HUES64 (cell line): ENCODE measurements at regions not wholly inside any gene's neighbourhood (a gene's known extent, or its start where the extent isn't known, plus 50 kb on each side); places are given as distances from the start of the nearest gene placed in this dataset.
"Not testable (repeated sequence)": the region's sequence is repeated elsewhere in the genome, so short reads cannot be mapped to it uniquely, and the experiment has no call there.

Experiments used
- H3K27ac ChIP-seq: 2 replicates; pipeline ENCODE4 v1.7.0; 2013; ENCODE audit warnings: low read depth, low read length, inconsistent platforms
- H3K27me3 ChIP-seq: 2 replicates; pipeline ENCODE4 v1.6.1; 2013; ENCODE audit warnings: mild to moderate bottlenecking, low read length; ENCODE audit not compliant: insufficient read depth
- H3K36me3 ChIP-seq: 2 replicates; pipeline ENCODE4 v1.6.1; 2013; ENCODE audit warnings: mild to moderate bottlenecking, low read length; ENCODE audit not compliant: insufficient read depth
- H3K4me1 ChIP-seq: 2 replicates; pipeline ENCODE4 v1.6.1; 2013; ENCODE audit warnings: mild to moderate bottlenecking, low read length, moderate library complexity; ENCODE audit not compliant: insufficient read depth
- H3K4me3 ChIP-seq: 2 replicates; pipeline ENCODE4 v1.5.1; 2013; ENCODE audit warnings: mild to moderate bottlenecking, low read length, moderate library complexity
- H3K9ac ChIP-seq: 2 replicates; pipeline ENCODE4 v1.6.1; 2013; ENCODE audit warnings: mild to moderate bottlenecking, low read depth, low read length
- H3K9me3 ChIP-seq: 2 replicates; pipeline ENCODE4 v1.6.1; 2013; ENCODE audit warnings: low read depth, low read length; ENCODE audit not compliant: insufficient read depth
- WGBS: fragments of 150-250, 120-280 bp; methylation state at CpG from one replicate; pipeline ENCODE4 v1.1.7; 2013; ENCODE audit warnings: missing lambda C conversion rate; 5-methylcytosine and 5-hydroxymethylcytosine counted together

DNA sequence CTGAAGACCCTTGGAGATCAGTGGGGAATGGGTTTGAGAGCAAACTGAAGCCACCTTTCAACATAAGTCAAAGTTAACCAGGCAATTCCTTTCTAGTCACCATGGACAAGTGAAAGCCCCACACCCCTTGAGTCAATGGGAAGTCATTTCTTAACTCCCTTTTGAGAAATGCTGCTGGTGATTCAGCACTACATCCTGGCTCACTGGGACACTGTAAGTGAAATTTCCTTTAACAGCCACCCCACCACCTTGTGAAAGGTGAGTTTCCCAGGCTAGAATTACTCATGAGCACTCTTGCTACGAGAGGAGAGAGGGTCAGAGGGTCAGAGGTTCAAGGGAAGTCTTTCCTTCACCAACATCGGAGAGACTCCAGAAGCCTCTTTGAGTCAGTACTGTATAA, 93.3 kb upstream of the MARCKS start:
- Histone ChIP-seq H3K9ac (no peak overlapping the region), H3K4me1 (no peaks in the 10 kb centered on the region), H3K9me3 (no peaks in the 10 kb centered on the region), H3K36me3 (no peaks in the 10 kb centered on the region), H3K27me3 (no peaks in the 10 kb centered on the region), H3K4me3 (no peak overlapping the region), H3K27ac (no peak overlapping the region)
- WGBS = 86% methylated on average over 1 of the region's 2 CpGs

DNA sequence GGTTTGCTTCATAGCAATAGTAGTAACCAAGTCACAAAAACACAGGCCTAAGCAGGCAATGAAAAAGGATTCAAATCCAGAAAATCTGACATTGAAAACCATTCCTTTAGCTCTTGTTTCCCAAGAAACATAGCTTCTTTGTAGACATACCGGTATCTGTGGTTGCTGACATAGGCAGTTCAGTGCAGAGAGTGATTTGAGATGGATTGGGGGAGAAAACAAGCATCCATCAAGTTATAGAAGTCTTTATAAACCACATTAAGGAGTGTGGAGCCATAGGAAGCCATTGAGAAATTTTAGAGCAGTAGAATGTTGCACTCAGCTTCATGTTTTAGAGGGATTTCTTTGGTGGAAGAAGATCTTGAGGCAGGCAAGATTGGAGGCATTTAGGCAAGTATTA, 91.2 kb upstream of the MARCKS start:
- WGBS = 75% methylated on average over 1 of the region's 1 CpG
- Histone ChIP-seq H3K27ac (no peak overlapping the region), H3K36me3 (no peaks in the 10 kb centered on the region)

DNA sequence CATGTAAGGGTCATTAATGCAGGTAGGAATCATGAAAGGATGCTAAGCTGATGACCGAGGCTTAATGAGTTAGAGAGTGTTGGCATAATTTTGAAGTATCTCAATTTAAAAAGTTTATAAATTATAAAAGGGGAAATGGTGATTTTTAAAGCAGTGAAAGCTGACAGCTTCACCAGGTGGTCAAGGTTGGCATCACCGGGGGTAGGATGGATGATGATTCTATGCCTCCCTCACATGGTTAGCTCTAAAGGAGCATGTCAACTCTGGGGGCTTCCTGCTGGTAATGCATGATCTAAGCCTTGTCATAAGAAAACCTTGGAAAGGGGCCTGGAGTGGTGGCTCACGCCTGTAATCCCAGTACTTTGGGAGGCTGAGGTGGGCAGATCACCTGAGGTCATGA, 89.2 kb upstream of the MARCKS start:
- H3K9ac ChIP-seq = no peak overlapping the region
- no peak overlapping the region for H3K4me3 ChIP-seq
- H3K9me3 ChIP-seq = no peaks in the 10 kb centered on the region
- H3K27me3 ChIP-seq = no peaks in the 10 kb centered on the region
- H3K4me1 ChIP-seq = no peaks in the 10 kb centered on the region
- no peak overlapping the region for H3K27ac ChIP-seq
- WGBS = 94% methylated on average over 3 of the region's 3 CpGs
- no peaks in the 10 kb centered on the region for H3K36me3 ChIP-seq

More for the DNA sequence above, 91.2 kb upstream of the MARCKS start:
- H3K27me3 ChIP-seq = no peaks in the 10 kb centered on the region
- H3K9me3 ChIP-seq = no peaks in the 10 kb centered on the region
- H3K4me3 ChIP-seq = no peak overlapping the region
- no peaks in the 10 kb centered on the region for H3K4me1 ChIP-seq
- no peak overlapping the region for H3K9ac ChIP-seq

- 100% methylated on average over 1 of the region's 1 CpG for WGBS
- no peak overlapping the region for H3K27ac ChIP-seq
- H3K36me3 ChIP-seq = no peaks in the 10 kb centered on the region
- H3K9ac ChIP-seq = no peak overlapping the region
- peaks cover 15% of the 10 kb centered on the region for H3K27me3 ChIP-seq
- no peaks in the 10 kb centered on the region for H3K9me3 ChIP-seq
- H3K4me1 ChIP-seq = peaks cover 13% of the 10 kb centered on the region
- no peak overlapping the region for H3K4me3 ChIP-seq
These were observed 84.2 kb upstream of the MARCKS start for GRCh38 chr6:113772961-113773360.

- Histone ChIP-seq H3K27ac (no peak overlapping the region), H3K9ac (no peak overlapping the region)
These were observed 82.9 kb upstream of the MARCKS start for GRCh38 chr6:113774127-113774825.

DNA sequence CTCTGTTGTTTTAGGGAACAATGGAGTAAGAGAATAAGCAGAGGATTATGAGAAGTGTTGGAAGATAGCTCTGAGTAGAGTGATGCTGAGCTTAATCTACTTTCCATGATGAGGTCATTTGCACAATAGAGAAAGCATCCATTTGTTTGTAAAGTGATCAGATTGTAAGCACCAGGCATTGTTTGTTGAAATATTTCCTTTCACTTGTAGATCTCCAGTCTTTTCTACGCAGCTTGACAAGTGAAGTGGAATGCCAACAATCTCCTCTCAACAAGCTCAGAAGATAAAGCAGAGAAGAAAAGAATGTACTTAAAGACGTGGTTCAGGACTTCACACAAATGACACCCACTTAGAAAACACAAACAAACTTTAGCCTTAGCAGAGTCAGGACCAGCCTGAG, 80.1 kb upstream of the MARCKS start:
- 0 out of 2 replicates have a peak overlapping the region, but pooled peaks have one; percentile 0 for H3K4me3 ChIP-seq
- no peaks in the 10 kb centered on the region for H3K36me3 ChIP-seq
- peaks cover 39% of the 10 kb centered on the region for H3K27me3 ChIP-seq
- peak overlapping the region; percentile 76; the same call in 1 of the 2 replicates for H3K27ac ChIP-seq
- peaks cover 13% of the 10 kb centered on the region for H3K4me1 ChIP-seq
- 0 out of 2 replicates have a peak overlapping the region, but pooled peaks have one; percentile 2 for H3K9ac ChIP-seq
- 0% methylated on average over 2 of the region's 2 CpGs for WGBS
- H3K9me3 ChIP-seq = no peaks in the 10 kb centered on the region

More at GRCh38 chr6:113774127-113774825, 82.9 kb upstream of the MARCKS start:
- Histone ChIP-seq H3K36me3 (no peaks in the 10 kb centered on the region), H3K4me3 (no peak overlapping the region), H3K4me1 (peaks cover 13% of the 10 kb centered on the region), H3K9me3 (no peaks in the 10 kb centered on the region), H3K27me3 (peaks cover 28% of the 10 kb centered on the region)
- 100% methylated on average over 2 of the region's 2 CpGs for WGBS

- Histone ChIP-seq H3K4me3 (0 out of 2 replicates have a peak overlapping the region, but pooled peaks have one; percentile 0), H3K4me1 (peaks cover 13% of the 10 kb centered on the region), H3K27me3 (peaks cover 39% of the 10 kb centered on the region), H3K36me3 (no peaks in the 10 kb centered on the region), H3K9me3 (no peaks in the 10 kb centered on the region), H3K9ac (0 out of 2 replicates have a peak overlapping the region, but pooled peaks have one; percentile 2), H3K27ac (peak overlapping the region; percentile 76; the same call in 1 of the 2 replicates)
- 69% methylated on average over 4 of the region's 4 CpGs for WGBS
These were observed 79.5 kb upstream of the MARCKS start for GRCh38 chr6:113777601-113778000.

DNA sequence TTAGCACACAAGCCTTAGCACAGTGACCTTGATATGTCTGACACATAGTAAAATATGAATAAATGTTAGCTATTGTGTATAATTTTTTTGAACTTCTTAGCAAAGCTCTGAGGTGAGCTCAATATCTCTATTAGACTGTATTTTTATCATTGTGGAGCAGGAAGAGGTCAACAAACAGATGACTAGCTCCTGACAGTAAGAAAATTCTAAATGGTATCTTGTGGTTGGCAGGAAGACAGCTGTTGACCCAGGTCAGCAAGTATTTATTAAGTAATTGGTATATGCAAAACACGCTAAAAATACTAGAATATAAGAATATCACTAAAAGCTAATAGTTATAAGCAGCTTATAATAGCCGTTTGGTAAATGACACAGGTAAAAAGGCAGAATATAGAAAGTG, 77.5 kb upstream of the MARCKS start:
- no peaks in the 10 kb centered on the region for H3K36me3 ChIP-seq
- WGBS = 80% methylated on average over 1 of the region's 2 CpGs
- no peaks in the 10 kb centered on the region for H3K9me3 ChIP-seq
- H3K4me1 ChIP-seq = peaks cover 13% of the 10 kb centered on the region
- H3K9ac ChIP-seq = no peak overlapping the region
- H3K27ac ChIP-seq = no peak overlapping the region
- H3K27me3 ChIP-seq = peaks cover 37% of the 10 kb centered on the region
- no peak overlapping the region for H3K4me3 ChIP-seq

- Histone ChIP-seq H3K4me3 (no peak overlapping the region), H3K27ac (no peak overlapping the region), H3K27me3 (peaks cover 27% of the 10 kb centered on the region), H3K9ac (no peak overlapping the region), H3K4me1 (peaks cover 2% of the 10 kb centered on the region), H3K36me3 (no peaks in the 10 kb centered on the region), H3K9me3 (no peaks in the 10 kb centered on the region)
These were observed 74.5 kb upstream of the MARCKS start for GRCh38 chr6:113782636-113783035.

DNA sequence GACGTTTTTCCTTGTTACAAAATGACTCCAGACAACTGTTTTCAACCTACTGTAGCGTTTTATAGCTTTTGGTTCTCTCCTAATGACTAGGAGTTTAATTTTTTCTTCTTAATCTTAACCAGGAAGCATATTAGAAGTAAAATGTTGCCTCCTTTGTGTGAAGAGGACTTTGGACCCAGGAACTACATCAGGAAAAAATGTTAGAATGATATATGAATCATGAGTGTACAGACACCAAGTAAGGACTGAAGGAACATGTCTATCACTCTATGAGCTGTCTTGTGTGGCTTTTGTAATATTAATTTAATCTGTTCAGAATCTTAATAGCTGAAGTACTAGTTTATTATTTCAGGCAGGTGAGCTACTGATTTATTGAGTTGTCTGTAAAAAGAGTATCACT, 71.0 kb upstream of the MARCKS start:
- Histone ChIP-seq H3K36me3 (no peaks in the 10 kb centered on the region), H3K27me3 (no peaks in the 10 kb centered on the region), H3K9me3 (no peaks in the 10 kb centered on the region), H3K4me1 (no peaks in the 10 kb centered on the region), H3K4me3 (no peak overlapping the region), H3K27ac (no peak overlapping the region), H3K9ac (no peak overlapping the region)
- WGBS = 83% methylated on average over 1 of the region's 2 CpGs

GRCh38 chr6:113788586-113788985, 68.6 kb upstream of the MARCKS start:
- 86% methylated on average over 4 of the region's 4 CpGs for WGBS
- Histone ChIP-seq H3K4me1 (no peaks in the 10 kb centered on the region), H3K27me3 (no peaks in the 10 kb centered on the region), H3K27ac (no peak overlapping the region), H3K36me3 (no peaks in the 10 kb centered on the region), H3K9ac (no peak overlapping the region), H3K4me3 (no peak overlapping the region), H3K9me3 (no peaks in the 10 kb centered on the region)

GRCh38 chr6:113791225-113791624, 65.9 kb upstream of the MARCKS start:
- H3K9ac ChIP-seq, H3K9me3 ChIP-seq, H3K4me3 ChIP-seq, H3K36me3 ChIP-seq, H3K27ac ChIP-seq, H3K27me3 ChIP-seq, H3K4me1 ChIP-seq: not testable (repeated sequence)
- WGBS = 89% methylated on average over 3 of the region's 4 CpGs
